ENCODE measurements at regions not wholly inside any gene's neighbourhood (a gene's known extent, or its start where the extent isn't known, plus 50 kb on each side); places are given as distances from the start of the nearest gene placed in this dataset.
"Not testable (repeated sequence)": the region's sequence is repeated elsewhere in the genome, so short reads cannot be mapped to it uniquely, and the experiment has no call there.

DNA sequence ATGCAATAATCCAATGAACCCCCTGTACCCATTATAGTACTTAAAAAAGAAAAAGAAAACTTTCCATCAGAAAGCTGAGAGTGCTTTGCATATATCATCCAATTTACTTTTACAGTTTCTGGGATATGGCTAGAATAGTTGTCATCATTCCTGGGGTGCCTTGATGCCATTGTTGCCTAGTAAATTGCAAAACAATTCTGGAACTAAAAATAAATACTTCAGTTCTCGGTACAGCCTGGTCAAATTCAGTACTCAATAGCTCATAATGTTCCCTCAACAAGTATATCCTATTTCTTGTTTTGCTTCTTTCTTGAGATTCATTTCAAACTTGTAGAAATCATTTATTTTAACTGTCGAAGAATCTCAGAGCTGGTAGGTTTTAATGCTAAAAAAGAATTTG lies 334.7 kb upstream of the MDFIC2 start:
- DNase-seq (ENCODE audit: low read depth): no peak

- no peak for DNase-seq (ENCODE audit: low read depth)
These were observed 334.2 kb upstream of the MDFIC2 start for GRCh38 chr3:70646635-70647034.

GRCh38 chr3:70640481-70640880 lies 328.0 kb upstream of the MDFIC2 start:
- no peak for DNase-seq (ENCODE audit: low read depth)

DNA sequence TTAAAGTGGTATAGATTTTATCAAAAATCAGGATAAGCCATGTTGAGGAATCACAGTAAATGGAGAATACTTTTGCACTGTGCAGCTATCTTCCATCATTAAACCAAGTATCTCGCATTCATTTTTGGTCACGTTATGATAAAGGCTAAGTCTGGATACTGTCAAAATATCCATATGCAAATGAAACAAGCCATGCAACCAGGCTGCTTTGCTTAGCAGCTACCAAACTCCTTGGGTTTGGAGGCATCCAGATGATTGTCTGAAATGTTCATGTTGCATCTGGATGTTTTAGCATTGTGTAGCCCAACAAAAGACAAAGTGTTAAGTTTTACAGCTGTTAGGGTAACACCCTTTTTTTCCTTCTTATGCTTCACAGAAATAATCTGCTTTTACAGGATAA lies 322.9 kb upstream of the MDFIC2 start:
- no peak for DNase-seq (ENCODE audit: low read depth)

- no peak for DNase-seq (ENCODE audit: low read depth)
These were observed 319.4 kb upstream of the MDFIC2 start for GRCh38 chr3:70631716-70632307.

GRCh38 chr3:70621451-70621850 lies 309.0 kb upstream of the MDFIC2 start:
- DNase-seq (ENCODE audit: low read depth): no peak

GRCh38 chr3:70620956-70621355 lies 308.5 kb upstream of the MDFIC2 start:
- DNase-seq (ENCODE audit: low read depth): no peak

- no peak for DNase-seq (ENCODE audit: low read depth)
These were observed 307.9 kb upstream of the MDFIC2 start for GRCh38 chr3:70620367-70620766.

DNA sequence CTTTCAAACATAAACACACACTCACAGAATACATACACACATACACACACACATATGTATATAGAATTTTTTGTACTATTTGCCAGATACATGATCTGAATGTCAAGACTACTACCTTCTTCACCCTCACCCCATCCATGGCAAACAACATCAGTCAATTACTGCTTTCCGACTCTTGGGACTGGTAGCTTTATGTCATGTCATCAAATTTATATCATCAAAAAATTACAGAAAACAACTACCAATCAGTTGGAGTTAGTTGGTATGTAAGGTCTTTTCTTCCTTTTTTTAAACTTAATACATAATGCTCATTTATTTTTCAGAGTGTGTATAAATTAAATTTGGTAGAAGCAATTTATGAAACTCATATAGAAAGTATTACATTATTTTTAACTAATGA lies 305.7 kb upstream of the MDFIC2 start:
- no peak for DNase-seq (ENCODE audit: low read depth)

DNA sequence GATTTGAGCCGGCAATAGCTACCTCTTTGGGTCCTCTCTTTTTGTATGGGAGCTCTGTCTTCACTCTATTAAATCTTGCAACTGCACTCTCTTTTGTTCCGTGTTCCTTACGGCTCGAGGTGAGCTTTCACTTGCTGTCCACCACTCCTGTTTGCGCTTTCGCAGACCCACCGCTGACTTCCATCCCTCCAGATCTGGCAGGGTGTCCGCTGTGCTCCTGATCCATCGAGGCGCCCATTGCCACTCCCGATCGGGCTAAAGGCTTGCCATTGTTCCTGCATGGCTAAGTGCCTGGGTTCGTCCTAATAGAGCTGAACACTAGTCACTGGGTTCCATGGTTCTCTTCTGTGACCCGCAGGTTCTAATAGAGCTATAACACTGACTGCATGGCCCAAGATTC lies 304.9 kb upstream of the MDFIC2 start:
- not testable (repeated sequence) for DNase-seq (ENCODE audit: low read depth)

GRCh38 chr3:70615286-70615685 lies 302.8 kb upstream of the MDFIC2 start:
- no peak for DNase-seq (ENCODE audit: low read depth)

GRCh38 chr3:70614111-70614510 lies 301.7 kb upstream of the MDFIC2 start:
- peak; percentile 1 for DNase-seq (ENCODE audit: low read depth)

DNA sequence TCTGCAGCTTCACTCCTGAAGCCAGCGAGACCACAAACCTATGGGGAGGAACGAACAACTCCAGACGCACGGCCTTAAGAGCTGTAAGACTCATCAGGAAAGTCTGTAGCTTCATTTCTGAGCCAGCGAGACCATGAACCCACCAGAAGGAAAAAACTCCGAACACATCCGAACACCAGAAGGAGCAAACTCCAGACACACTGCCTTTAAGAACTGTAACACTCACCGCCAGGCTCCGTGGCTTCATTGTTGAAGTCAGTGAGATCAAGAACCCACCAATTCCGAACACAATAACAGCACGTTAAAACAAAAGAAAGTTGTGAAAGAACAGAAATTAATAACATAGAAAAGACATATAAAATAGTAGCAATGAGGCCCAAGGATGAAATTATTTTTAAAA lies 300.5 kb upstream of the MDFIC2 start:
- no peak for DNase-seq (ENCODE audit: low read depth)

DNA sequence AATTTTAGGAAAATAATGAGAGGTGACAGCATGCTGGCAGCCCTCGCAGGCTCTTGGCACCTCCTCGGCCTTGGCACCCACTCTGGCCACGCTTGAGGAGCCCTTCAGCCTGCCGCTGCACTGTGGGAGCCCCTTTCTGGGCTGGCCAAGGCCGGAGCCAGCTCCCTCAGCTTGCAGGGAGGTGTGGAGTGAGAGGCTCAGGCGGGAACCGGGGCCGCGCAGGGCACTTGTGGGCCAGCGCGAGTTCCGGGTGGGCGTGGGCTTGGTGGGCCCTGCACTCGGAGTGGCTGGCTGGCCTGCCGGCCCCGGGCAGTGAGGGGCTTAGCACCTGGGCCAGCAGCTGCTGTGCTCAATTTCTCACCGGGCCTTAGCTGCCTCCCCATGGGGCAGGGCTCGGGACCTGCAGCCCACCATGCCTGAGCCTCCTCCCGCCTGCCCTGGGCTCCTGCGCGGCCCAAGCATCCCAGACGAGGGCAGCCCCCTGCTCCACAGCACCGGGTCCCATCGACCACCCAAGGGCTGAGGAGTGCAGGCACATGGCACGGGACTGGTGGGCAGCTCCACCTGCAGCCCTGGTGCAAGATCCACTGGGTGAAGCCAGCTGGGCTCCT lies 299.3 kb upstream of the MDFIC2 start:
- DNase-seq (ENCODE audit: low read depth): not testable (repeated sequence)

GRCh38 chr3:70608434-70608833 lies 296.0 kb upstream of the MDFIC2 start:
- DNase-seq (ENCODE audit: low read depth): no peak

- DNase-seq (ENCODE audit: low read depth): no peak
These were observed 295.0 kb upstream of the MDFIC2 start for GRCh38 chr3:70607469-70607868.

DNA sequence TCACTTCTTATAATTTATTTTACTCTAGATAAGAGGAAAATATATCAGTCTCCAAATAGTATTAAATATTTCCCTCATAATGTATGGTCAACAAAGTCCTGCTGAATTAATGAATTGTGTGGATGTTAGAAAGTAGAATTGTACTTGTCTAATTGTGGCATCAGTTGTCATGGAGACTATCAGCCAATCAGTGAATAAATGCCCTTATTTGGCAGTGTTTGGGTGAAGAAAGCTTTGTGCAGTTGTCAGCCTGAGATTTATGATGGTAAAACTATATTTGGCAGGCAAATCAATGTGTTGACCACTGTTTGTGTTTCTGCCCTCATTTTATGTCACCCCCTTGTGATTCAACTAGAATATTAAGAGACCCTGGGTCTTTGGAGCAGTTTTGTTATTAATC lies 293.6 kb upstream of the MDFIC2 start:
- peak; percentile 1 for DNase-seq (ENCODE audit: low read depth)

- DNase-seq (ENCODE audit: low read depth): no peak
These were observed 290.7 kb upstream of the MDFIC2 start for GRCh38 chr3:70603103-70603502.

DNA sequence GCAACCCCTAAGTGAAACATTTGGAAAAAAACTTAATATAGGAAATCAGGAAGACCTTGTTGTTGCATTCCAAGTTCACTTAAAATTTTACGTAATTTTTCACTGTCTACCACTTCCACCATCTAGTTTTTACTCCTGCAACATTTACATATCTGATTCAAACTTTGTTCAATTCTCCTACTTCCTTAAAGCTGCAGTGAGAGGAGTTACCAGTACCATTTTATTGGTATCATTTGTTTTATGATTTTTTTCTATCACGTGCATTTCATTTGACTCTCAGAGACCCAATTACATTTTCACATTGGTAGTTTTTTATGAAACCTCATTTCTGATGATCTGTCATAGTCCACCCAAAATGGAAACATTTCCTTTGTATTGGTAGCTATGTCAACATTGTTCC lies 284.9 kb upstream of the MDFIC2 start:
- DNase-seq (ENCODE audit: low read depth): no peak

- DNase-seq (ENCODE audit: low read depth): no peak
These were observed 271.2 kb upstream of the MDFIC2 start for GRCh38 chr3:70583682-70584081.

GRCh38 chr3:70582803-70583202 lies 270.4 kb upstream of the MDFIC2 start:
- no peak for DNase-seq (ENCODE audit: low read depth)

DNA sequence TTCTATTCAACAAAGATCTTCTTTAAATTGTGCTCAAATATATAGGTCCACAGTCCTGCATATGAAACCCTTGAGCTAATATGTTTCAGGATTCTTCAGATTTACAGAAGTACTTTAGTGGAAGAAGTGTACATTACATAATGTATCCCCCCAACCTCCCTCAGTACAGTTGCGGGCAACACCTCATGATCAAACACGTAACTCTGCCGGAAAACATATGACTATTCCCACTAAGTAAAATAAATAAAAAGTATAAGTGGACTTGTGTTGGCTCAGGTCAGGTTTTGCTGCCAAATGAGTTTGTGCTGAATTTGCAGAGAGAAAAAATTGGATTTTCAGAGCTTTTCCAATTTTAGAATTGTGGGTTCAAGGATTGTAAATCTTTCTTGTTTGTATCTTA lies 267.6 kb upstream of the MDFIC2 start:
- no peak for DNase-seq (ENCODE audit: low read depth)

DNA sequence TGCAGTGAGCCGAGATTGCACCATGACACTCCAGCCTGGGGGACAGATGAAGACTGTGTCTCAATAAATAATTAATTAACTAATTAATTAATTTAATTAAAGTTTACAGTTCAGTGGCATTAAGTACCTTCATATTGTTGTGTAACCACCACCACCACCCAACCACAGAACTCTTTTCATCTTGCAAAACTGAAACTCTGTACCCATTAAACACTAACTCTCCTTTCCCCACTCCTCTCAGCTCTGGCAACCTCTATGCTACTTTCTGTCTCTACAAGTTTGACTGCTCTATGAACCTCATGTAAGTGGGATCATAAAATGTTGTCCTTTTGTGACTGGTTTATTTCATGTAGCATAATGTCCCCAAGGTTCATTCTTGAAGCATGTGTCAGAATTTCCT lies 259.3 kb upstream of the MDFIC2 start:
- DNase-seq (ENCODE audit: low read depth): no peak

- no peak for DNase-seq (ENCODE audit: low read depth)
These were observed 258.1 kb upstream of the MDFIC2 start for GRCh38 chr3:70570584-70570983.
